SW480 (cell line): ENCODE measurements at regions not wholly inside any gene's neighbourhood (a gene's known extent, or its start where the extent isn't known, plus 50 kb on each side); places are given as distances from the start of the nearest gene placed in this dataset.
"Not testable (repeated sequence)": the region's sequence is repeated elsewhere in the genome, so short reads cannot be mapped to it uniquely, and the experiment has no call there.

ENCODE experiments used
- DNase-seq: peaks from one replicate; pipeline ENCODE4 v3.0.0-alpha.2; 2016; ENCODE audit warnings: low spot score

DNA sequence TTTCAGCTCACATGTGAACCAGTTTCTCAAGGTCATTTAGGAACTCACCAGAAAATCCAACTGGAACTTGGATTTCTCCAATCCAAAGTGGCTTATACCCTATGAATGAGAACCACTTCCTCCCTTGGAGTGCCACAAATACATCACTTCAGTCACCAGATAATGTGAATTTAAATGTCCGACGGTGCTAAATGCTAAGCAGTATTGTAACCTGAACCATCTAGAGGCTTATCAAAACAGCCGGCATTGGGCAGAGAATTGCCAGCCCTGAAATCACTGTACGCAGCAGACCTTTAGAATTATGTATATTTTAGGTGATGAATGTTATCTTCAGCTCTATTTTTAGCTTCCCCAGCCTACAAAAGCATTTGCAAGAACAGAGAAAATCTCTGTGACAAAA, 76.8 kb upstream of the COX20 start:
- DNase-seq, result no peak

DNA sequence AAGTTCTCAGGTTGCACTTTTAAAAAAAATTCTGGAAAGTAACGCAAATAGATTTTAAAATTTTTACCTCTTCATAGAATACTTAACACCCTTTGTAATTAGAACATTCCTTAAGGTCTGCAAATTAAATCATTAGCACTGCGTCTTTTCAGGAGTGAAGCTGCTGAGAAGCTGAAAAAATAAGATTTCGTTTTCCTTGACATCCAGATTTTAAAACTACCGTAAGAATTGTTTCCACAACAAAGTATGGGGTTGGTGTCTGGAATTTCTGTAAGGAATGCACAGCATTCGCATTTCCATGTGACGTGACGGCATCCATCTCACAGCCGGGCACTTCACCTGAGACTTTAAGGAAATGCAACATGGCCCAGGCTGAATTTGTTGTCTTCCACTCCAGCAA, 76.3 kb upstream of the COX20 start:
- no peak for DNase-seq

DNA sequence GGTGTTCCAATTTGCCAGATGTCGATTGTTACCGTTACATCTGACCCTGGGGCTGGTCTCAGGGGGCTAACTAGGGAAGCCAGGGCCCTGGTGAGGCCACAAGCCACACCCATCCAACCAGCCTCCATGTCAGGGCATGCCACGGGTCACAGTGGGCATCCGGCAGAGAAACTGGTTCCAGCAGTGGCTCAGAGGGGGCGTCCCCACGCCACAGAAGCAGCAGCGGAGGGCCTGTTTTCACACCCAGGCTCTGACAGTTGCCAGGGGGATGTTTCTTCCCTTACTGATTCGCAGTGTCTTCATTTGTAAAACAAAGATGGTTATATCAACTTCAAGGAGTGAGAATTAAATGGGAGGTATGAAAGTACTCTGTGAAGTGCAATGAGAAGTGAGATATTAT, 75.0 kb upstream of the COX20 start:
- no peak for DNase-seq

DNA sequence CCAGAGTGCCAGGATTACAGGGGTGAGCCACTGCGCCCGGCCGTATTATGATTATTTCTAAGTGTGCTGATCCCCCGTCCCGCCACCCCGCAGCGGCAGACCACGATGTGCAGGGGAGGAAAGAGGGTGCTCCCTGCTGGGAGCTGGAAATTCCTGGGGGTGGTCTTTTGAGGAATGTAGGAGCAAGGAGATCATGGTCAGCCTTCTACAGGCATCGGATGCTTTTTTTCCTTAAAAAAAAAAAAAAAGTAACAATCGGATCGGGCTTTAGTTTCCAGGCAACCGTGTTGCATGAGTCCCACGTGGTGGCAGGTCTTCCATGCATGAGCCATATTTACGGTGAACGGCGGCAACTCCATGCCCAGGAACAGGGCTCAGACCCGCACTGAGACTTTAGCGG, 74.2 kb upstream of the COX20 start:
- DNase-seq, result no peak

DNA sequence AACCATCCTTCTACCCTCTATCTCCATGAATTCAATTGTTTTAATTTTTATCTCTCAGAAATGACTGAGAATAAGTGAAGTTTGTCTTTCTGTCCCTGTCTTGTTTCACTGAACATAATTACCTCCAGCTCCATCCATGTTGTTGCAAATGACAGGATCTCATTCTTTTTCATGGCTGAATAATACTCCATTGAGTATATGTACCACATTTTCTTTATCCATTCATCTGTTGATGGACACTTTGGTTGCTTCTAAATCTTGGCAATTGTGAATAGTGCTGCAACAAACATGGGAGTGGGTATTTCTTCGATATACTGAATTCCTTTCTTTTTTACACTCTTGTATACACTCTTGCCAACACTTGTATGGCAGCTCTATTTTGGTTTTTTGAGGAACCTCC, 72.8 kb upstream of the COX20 start:
- DNase-seq, result no peak

DNA sequence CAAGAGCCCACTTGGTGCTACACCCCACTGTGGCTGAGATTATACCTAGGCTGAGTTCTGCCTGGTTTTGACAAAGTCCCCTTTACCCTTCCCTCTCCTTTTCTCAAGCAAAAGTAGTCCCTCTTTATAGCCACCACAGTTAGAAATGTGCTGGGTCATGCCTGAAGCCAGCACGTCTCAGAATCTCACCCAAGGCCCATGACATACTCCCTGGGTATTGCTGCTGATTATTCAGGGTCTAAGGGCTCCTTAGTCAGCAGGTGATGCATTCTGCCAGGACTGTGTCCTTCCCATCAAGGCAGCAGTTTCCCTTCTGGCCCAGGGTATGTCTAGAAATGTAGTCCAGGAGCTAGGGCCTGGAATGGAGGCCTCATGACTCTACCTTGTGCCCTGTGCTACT, 67.3 kb upstream of the COX20 start:
- no peak for DNase-seq

DNA sequence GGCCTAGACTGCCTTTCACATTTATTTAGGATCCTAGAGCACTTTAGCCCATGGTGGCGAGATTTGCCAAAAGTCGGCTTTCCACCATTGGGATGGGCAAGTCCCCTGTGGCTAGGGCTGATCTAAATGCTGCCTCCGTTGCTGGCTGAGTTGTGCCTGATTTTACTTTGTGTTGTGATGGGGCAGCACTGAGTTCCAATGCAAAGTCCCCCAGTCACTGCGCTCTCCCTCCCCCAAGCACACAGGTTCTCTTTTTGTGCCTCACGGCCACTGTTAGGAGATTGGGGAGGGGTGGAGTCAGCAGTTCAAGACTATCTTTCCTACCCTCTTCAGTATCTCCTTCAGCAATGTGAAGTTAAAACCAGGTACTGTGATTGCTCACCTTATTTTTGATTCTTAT, 66.7 kb upstream of the COX20 start:
- no peak for DNase-seq

DNA sequence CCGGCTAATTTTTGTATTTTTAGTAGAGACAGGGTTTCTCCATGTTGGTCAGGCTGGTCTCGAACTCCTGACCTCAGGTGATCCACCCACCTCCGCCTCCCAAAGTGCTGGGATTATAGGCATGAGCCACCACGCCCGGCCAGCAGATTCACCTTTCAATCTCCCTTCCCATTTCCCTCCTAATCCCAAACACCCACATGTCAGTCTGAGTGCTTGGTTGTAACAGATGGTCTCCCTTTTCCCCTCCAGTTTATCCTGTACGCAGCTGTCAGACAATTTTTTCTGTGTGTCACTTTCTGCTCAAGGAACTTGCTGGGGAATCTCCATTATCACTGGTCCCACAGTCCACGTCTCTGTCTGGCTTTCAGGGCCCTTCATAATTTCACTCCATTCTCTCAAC, 64.9 kb upstream of the COX20 start:
- DNase-seq, result not testable (repeated sequence)

DNA sequence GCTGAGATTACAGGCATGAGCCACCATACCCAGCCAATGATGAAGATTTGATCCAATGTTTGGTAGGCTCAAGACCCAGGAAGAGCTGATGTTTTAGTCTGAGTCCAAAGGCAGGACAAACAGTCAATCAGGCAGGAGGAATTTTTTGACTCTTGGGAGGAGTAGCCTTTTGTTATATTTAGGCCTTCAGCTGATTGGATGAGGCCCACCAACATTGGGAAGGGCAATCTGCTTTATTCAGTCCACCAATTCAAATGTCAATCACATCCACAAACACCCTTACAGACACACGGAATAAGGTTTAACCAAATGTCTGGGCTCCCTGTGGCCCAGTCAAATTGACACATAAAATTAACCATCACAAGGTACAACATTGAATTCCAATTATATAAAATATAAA, 61.9 kb upstream of the COX20 start:
- DNase-seq, result no peak

DNA sequence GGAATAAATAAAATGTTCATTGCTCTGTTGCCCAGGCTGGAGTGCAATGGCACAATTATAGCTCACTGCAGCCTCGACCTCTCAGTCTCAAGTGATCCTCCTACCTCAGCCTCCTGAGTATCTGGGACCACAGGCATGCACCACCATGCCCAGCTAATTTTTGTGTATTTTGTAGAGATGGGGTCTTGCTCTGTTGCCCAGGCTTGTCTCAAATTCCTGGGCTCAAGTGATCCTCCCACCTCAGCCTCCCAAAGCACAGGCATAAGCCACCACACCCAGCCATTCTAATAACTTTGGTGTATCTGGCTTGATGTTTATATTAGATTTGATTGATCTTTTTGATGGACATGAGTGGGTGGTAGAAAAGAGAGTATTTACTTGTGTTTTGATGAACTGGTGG, 58.7 kb upstream of the COX20 start:
- DNase-seq, result not testable (repeated sequence)

DNA sequence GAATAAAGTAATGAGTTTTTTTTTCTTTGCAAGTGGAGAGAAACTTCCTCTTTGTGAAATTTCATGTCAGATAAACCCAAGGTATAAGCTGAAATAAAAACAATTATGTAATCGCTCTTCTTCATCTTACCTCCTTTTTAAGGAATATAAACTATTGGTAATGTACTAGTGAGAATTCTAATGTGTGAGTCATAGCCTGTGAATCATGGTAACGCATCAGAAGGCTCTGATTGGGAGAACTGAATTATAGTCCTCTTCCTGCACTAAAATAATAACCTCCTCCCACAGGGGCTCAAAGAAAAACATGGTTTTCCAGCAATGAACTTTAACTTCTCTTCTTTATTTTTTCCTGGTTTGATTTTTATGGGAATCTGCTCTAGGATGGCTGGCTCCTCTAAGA, 57.1 kb upstream of the COX20 start:
- peak; percentile 55 for DNase-seq

DNA sequence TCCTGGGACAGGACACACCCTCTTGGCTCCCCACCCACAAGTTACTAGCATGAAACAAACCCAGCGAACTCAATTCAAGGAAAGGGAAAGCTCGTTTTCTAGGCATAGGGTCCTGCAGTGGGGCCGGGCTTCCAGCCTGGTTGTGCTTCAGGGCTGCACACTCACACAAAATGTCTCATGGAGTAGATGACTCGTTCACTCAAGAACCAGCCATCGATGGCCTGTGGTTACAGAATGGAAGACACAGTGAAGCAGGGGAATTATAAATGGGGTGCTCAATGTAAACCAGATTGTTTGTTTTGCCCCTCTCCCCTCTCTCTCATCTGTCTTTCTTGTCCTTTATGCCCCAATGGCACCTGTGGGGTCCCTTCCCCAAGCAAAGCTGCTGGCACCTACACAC, 56.0 kb upstream of the COX20 start:
- no peak for DNase-seq

DNA sequence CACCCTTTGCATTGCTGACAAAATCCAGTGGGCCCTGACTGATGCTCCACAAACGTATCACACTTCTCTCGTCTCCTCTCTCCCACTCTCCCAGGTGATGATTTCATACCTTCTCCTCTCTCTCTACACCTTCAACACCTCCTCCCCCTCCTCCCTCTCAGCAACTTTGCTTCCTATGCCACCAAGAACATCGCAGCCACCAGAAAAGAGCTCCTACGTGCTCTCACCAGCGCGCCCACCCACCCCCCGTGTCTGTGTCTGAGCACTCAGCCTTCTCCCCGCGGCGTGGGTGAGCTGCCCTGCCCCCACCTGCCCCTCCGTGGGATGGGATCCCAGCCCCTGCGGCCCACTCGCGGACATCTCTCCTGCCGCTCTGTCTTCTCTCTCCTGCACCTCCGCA, 55.1 kb upstream of the COX20 start:
- DNase-seq, result no peak

DNA sequence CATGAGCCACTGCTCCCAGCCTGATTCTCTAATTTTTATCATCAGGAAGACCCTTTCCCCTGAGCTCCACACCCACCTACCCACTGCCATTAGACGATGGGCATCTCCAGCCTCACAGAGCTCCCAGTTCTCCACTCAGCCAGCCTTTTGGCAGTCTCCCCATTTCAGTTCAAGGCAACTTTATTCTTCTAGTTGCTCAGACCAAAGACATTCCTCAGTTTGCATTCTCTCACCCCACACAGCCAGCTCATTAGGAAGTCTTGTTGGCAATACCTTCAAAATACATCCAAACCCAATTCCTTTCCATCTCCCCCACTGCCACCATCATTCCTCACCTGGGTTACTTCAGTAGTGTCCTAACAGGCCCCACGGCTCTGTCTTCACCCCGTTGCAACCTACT, 53.4 kb upstream of the COX20 start:
- DNase-seq, result no peak

DNA sequence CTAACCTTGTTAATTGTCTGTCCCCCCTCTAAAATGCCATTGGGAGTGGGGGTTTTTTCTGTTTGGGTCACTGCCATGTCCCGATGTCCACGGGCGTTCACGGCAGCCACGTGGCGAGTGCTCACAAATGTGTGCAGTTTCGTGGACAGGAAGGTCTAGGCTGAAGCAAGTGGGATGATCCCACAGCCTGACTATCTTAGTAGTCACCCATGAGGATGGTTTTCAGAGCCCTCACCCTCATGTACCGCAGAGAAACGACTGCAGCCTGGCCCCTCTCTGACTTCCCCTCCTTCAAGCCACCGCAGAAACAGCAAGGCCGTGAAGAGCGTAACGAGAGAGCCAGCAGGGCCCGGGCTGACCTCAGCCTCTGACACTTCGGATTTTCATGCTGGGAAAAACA, 52.3 kb upstream of the COX20 start:
- DNase-seq, result no peak
